Endometrium (tissue), 2 donors: ENCODE measurements at regions not wholly inside any gene's neighbourhood (a gene's known extent, or its start where the extent isn't known, plus 50 kb on each side); places are given as distances from the start of the nearest gene placed in this dataset.
"Not testable (repeated sequence)": the region's sequence is repeated elsewhere in the genome, so short reads cannot be mapped to it uniquely, and the experiment has no call there.

Source experiments
- FAIRE-seq: peaks from 2 replicates; lab custom pipeline; 2012; peaks lifted over from hg19 to GRCh38; lab: Jason Lieb, UNC
- donor health status: control.
- donor health status: control.

- FAIRE-seq: no peak
Observed at GRCh38 chr2:116133381-116133942, 1681.0 kb upstream of the DDX18 start.

DNA sequence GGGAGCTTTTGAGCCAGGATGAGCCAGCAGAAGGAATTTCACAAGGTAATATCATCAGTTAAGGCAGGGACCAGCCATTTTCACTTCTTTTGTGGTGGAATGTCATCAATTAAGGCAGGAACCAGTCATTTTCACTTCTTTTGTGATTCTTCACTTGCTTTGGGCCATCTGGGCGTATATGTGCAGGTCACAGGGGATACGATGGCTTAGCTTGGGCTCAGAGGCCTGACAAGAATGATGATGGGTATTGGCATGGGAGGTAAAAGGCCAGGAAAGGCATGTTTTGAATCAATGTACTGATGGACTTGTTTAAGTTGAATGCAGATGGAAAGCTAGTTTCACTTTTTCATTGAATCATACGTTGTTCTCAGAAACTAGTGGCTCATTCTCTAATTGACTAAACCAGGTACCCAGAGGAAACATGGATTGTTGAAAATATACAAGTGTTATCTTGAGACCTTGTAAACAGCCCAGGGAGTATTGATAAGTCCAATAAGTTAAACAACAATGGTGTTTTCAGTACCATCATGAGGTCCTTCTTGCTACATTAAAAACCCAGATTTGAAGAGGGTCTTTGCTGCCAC, 1672.5 kb upstream of the DDX18 start:
- no peak for FAIRE-seq

- no peak for FAIRE-seq
Observed at GRCh38 chr2:116142644-116143227, 1671.8 kb upstream of the DDX18 start.

DNA sequence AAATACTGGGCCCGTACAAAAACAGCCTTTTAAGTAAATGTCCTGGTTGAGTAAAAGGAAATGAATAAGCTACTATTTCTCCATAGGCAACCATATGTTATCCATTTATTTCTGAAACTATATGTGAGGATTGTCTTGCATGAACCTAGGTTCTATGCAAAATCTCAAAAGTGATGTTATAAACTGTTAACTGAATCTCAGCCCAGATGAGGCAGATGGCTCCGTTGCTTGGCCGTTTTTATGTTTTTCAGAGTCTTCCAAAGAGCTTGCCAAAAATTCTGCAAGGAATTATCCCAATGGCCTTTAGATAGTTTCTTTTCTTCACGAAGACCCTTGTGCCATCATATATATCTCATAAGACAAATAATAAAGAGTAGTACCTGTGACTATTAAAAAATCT, 1669.5 kb upstream of the DDX18 start:
- FAIRE-seq: no peak

DNA sequence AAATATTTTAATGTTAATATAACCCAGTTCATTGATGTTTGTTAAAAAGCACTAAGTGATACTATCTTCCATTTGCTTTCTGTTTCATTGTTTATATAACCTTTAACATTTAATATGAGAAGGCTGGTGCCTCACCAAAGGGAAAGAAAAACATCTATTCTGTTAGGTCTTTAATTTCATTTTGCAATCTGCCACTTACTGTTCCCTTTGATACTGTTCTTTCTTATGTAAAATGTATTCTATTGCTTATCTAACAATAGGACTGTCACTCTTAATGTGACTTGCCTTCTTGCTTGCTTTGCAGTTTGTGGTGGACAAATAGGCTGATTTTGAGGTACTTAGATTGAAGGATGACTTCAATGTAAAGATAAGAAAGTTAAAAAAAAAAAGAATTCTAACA, 1666.1 kb upstream of the DDX18 start:
- FAIRE-seq: no peak

GRCh38 chr2:116153729-116154128, 1660.8 kb upstream of the DDX18 start:
- no peak for FAIRE-seq

GRCh38 chr2:116160657-116161056, 1653.8 kb upstream of the DDX18 start:
- no peak for FAIRE-seq

GRCh38 chr2:116162395-116162794, 1652.1 kb upstream of the DDX18 start:
- FAIRE-seq: no peak

DNA sequence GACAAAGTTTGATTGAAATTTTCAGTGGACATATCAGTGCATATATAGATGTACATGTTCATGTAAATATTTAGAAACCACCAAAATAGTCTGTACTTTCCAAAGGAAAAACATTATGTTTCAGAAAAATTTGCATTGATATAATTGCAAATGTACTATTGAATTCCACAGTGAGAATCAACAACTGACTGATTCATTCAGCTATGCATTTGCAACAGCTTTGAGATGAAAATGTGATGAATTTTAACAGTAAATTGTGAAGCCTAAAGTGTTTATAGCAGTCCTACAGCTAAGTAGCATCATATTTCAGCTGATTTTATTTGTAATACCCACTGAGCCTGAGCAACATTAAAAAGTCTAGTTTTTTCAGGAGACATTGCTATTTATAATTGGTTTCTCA, 1647.4 kb upstream of the DDX18 start:
- FAIRE-seq: no peak

GRCh38 chr2:116180072-116180471, 1634.4 kb upstream of the DDX18 start:
- FAIRE-seq: no peak

DNA sequence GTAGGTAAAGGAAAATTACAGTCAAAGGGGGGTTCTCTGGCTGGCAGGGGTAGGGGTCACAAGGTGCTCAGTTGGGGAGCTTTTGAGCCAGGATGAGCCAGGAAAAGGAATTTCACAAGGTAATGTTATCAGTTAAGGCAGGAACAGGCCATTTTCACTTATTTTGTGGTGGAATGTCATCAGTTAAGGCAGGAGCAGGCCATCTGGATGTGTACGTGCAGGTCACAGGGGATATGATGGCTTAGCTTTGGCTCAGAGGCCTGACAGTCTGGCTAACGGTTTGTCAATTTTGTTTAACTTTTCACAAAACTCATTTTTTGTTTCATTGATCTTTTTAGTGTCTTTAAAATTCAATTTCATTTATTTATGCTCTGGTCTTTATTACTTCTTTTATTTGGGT, 1623.8 kb upstream of the DDX18 start:
- FAIRE-seq: not testable (repeated sequence)

GRCh38 chr2:116200086-116200485, 1614.4 kb upstream of the DDX18 start:
- FAIRE-seq: no peak

GRCh38 chr2:116211719-116212118, 1602.8 kb upstream of the DDX18 start:
- no peak for FAIRE-seq

DNA sequence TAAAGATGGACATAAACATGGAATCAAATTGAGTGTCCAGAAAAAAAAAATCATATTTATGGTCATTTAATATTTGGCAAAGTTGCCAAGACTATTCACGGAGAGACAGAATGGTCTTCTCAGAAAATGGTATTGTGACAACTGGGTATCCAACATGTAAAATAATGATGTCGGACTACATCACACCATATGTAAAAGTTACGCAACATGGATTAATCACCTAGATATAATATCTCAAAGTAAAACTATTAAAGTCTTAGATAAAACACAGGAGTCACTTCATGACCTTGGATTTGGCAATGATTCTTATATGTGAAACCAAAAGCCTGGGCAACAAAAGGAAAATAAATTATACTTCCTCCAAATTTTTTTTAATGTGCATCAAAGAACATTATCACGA, 1591.7 kb upstream of the DDX18 start:
- no peak for FAIRE-seq

DNA sequence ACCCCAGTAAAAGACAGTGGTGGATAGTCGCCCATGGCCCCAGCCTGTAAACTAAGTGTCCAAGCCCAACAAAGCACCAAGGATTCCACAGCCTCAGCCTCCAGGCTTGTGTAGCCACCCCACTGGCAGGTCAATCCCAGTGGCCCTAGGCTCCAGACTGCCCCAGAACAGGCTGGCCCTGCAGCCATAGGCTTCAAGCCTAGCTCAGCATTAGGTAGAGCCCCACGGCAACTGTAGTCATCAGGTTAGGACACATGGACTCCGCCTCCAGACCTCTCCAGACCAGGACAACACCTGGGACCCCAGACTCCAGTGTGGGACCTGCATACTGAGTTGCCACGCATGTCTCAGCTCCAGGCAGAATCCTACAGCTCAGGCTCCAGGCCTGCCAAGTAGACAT, 1590.6 kb upstream of the DDX18 start:
- no peak for FAIRE-seq

DNA sequence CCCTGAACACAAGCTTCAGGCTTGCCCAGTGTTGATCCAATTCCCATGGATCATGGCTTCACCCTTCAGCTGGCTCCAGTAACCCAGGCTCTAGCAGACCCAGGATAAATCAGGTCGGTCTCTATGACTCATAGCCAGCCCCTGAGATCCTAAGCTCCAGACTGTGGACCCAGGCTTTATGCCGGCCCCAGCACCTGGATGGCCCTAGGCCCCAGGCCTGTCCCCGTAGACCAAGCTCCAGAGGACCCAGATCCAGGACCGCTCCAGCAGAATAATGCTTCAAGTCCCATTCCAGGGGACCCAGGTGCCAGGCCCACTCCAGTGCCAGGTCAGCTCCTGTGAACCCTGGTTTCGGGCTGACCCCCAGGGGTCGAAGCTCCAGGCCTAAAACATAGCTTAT, 1589.9 kb upstream of the DDX18 start:
- no peak for FAIRE-seq

DNA sequence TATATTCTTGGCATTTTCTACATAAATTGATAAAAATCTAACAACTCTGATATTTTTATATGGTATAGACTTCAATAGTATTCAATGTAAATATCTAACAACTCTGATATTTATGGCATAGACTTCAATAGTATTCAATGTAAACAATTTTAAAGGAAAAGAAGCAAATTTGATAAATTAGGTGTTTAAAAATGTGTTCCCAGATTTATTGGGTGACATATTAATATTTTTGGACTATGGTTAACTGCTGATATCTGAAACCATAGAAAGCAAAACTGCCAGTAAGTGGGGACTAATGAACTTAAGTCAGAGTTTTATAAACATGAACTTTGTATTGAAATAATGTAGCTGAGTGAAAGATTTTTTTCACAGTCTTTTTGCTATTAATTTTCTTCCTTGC, 1576.0 kb upstream of the DDX18 start:
- FAIRE-seq: no peak

GRCh38 chr2:116250376-116250775, 1564.1 kb upstream of the DDX18 start:
- no peak for FAIRE-seq

GRCh38 chr2:116264872-116265271, 1549.6 kb upstream of the DDX18 start:
- no peak for FAIRE-seq

DNA sequence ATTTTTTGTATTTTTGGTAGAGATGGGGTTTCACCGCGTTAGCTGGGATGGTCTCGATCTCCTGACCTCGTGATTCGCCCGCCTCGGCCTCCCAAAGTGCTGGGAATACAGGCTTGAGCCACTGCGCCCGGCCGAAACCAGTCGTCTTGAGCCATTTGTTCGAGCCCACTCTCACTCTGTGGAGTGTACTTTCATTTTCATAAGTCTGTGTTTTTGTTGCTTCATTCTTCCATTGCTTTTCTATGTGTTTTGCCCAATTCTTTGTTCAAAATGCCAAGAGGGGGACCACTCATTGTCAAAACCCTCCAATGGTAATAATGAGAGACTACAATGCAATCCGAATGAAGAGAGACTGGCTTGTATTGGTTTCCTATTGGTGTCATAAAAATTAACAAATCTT, 1545.5 kb upstream of the DDX18 start:
- no peak for FAIRE-seq

DNA sequence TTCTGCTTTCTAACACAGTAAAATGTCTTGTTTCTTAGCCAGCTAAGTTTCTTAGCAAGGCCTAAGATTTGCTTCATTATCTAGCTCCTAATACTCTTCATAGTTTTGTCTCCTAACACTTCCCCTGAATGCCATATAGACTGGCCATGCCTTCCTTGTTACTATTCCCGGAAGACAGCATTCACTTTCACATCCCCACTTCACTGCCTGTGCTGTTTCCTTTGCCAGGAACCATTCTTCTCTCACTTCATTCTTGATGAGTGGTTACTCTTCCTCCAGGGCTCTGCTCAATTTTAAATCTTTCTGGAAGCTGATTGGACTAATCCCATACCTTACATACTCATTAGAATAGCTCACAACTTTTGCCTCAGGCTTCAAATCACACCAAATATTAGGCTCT, 1510.2 kb upstream of the DDX18 start:
- no peak for FAIRE-seq

- no peak for FAIRE-seq
Observed at GRCh38 chr2:116317111-116317510, 1497.4 kb upstream of the DDX18 start.

DNA sequence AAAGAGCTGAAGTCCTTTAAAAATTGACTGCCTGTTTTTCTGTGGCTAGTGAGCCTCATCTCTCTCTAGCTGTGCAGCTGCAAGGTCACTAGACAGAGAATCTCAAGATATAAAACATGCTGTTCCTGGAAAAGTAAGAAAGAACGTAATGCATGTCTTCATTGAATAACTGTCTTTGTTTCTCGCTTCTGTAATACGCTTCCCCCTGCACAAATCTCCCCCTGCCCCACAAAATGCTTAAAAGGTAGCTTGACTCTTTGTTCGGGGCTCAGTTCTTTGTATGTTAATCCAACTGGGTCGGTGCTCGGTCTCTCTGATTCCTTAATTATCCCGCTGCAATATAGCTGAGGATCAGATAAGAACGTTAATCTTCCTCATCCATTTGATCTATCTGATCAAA, 1495.9 kb upstream of the DDX18 start:
- not testable (repeated sequence) for FAIRE-seq

DNA sequence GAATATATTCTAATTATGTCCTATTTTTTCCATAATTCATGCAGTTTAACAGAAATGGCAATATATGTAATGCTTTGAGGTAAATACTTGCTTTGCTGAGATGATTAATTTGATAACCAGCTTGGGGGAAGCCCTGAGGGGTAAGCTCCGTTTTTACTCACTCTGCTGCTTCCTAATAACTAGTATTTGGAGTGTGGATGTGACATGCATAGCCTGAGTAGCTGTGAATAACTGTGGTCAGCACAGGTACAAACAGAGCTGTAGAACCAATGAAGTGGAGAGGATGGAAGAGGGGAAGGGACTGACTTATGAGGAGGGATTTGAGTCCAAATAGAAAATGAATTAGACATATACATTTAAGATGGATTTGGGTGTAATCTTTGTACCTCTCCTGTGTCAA, 1495.5 kb upstream of the DDX18 start:
- no peak for FAIRE-seq
